Neural cell (in vitro differentiated cells): ENCODE measurements at regions not wholly inside any gene's neighbourhood (a gene's known extent, or its start where the extent isn't known, plus 50 kb on each side); places are given as distances from the start of the nearest gene placed in this dataset.

Source experiments
- EZH2 ChIP-seq: fragments of 200-600, 300-800 bp; shearing (Covaris generic), sonication (generic); IDR thresholded peaks from 2 replicates; pipeline ENCODE4 v1.6.1; 2014; ENCODE audit warnings: antibody characterized with exemption, low read length, borderline replicate concordance, mild to moderate bottlenecking; ENCODE audit not compliant: insufficient read depth, poor library complexity, severe bottlenecking
- POLR2AphosphoS5 ChIP-seq: IDR thresholded peaks from 2 replicates; pipeline ENCODE4 v1.6.1; 2012
- RAD21 ChIP-seq: fragments of 450-650 bp; conservative IDR thresholded peaks from 2 replicates; pipeline ENCODE4 v1.6.1; 2014; ENCODE audit warnings: antibody characterized with exemption, mild to moderate bottlenecking, moderate library complexity
- TAF1 ChIP-seq: IDR thresholded peaks from 2 replicates; pipeline ENCODE4 v1.6.1; 2012; ENCODE audit warnings: low read depth
- TF ChIP-seq, protein P1 (sequence below): fragments of 450-650 bp; IDR thresholded peaks from 2 replicates; pipeline ENCODE4 v1.5.1; 2014; ENCODE audit warnings: antibody characterized with exemption, mild to moderate bottlenecking, moderate library complexity; ENCODE audit not compliant: poor library complexity, severe bottlenecking

DNA sequence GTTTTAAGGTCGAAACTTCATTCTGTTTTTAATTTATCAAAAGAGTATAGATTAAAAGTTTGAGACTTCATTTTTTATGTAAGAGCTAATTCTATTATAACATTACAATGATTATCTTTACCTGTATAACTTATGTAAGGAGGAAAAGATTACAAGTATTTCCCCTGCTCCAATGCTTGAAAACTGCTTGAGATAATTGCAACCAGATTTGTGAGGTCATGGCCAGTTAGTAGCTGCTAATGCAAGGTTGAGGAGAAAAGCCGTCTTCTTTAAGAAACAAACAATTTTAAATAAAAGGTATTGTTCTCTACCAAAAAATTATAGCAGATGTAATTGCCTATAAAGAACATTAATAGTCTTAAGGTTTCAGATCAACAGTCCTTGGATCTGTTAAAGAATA lies 208.3 kb upstream of the UBE2E2 start:
- TF ChIP-seq, protein P1, sequence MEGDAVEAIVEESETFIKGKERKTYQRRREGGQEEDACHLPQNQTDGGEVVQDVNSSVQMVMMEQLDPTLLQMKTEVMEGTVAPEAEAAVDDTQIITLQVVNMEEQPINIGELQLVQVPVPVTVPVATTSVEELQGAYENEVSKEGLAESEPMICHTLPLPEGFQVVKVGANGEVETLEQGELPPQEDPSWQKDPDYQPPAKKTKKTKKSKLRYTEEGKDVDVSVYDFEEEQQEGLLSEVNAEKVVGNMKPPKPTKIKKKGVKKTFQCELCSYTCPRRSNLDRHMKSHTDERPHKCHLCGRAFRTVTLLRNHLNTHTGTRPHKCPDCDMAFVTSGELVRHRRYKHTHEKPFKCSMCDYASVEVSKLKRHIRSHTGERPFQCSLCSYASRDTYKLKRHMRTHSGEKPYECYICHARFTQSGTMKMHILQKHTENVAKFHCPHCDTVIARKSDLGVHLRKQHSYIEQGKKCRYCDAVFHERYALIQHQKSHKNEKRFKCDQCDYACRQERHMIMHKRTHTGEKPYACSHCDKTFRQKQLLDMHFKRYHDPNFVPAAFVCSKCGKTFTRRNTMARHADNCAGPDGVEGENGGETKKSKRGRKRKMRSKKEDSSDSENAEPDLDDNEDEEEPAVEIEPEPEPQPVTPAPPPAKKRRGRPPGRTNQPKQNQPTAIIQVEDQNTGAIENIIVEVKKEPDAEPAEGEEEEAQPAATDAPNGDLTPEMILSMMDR = no peak
- TF ChIP-seq POLR2AphosphoS5 (no peak), EZH2 (no peak), RAD21 (no peak), TAF1 (no peak)
